LHCN-M2 (cell line): ENCODE measurements at regions not wholly inside any gene's neighbourhood (a gene's known extent, or its start where the extent isn't known, plus 50 kb on each side); places are given as distances from the start of the nearest gene placed in this dataset.
"Not testable (repeated sequence)": the region's sequence is repeated elsewhere in the genome, so short reads cannot be mapped to it uniquely, and the experiment has no call there.

Experiments
- DNase-seq: peaks from one replicate; pipeline ENCODE4 v3.0.0-alpha.2; 2012; ENCODE audit warnings: low read depth

- no peak for DNase-seq
Measured at GRCh38 chr7:20839196-20839735, 52.6 kb upstream of the SP8 start.

- DNase-seq, result no peak
Measured at GRCh38 chr7:20839987-20840386, 53.3 kb upstream of the SP8 start.

GRCh38 chr7:20846791-20847190 is 60.1 kb upstream of the SP8 start:
- no peak for DNase-seq

- no peak for DNase-seq
Measured at GRCh38 chr7:20858951-20859350, 72.3 kb upstream of the SP8 start.

- no peak for DNase-seq
Measured at GRCh38 chr7:20861468-20861867, 74.8 kb upstream of the SP8 start.

GRCh38 chr7:20862554-20862953 is 75.9 kb upstream of the SP8 start:
- no peak for DNase-seq

- DNase-seq, result no peak
Measured at GRCh38 chr7:20864221-20864620, 77.5 kb upstream of the SP8 start.

GRCh38 chr7:20865684-20866083 is 79.0 kb upstream of the SP8 start:
- DNase-seq, result no peak

- no peak for DNase-seq
Measured at GRCh38 chr7:20870977-20871376, 84.3 kb upstream of the SP8 start.

- no peak for DNase-seq
Measured at GRCh38 chr7:20892776-20893175, 106.1 kb upstream of the SP8 start.

- DNase-seq, result no peak
Measured at GRCh38 chr7:20894806-20895205, 108.1 kb upstream of the SP8 start.

- no peak for DNase-seq
Measured at GRCh38 chr7:20895563-20895962, 108.9 kb upstream of the SP8 start.

GRCh38 chr7:20896996-20897395 is 110.3 kb upstream of the SP8 start:
- no peak for DNase-seq

- no peak for DNase-seq
Measured at GRCh38 chr7:20906801-20907453, 120.2 kb upstream of the SP8 start.

- no peak for DNase-seq
Measured at GRCh38 chr7:20911081-20911480, 124.4 kb upstream of the SP8 start.

- DNase-seq, result no peak
Measured at GRCh38 chr7:20913853-20914252, 127.2 kb upstream of the SP8 start.

- DNase-seq, result no peak
Measured at GRCh38 chr7:20916311-20916710, 129.6 kb upstream of the SP8 start.

GRCh38 chr7:20917603-20918002 is 130.9 kb upstream of the SP8 start:
- no peak for DNase-seq

- DNase-seq, result no peak
Measured at GRCh38 chr7:20918156-20918555, 131.5 kb upstream of the SP8 start.

GRCh38 chr7:20927178-20927577 is 140.5 kb upstream of the SP8 start:
- DNase-seq, result not testable (repeated sequence)

GRCh38 chr7:20927976-20928375 is 141.3 kb upstream of the SP8 start:
- no peak for DNase-seq

GRCh38 chr7:20929199-20929598 is 142.5 kb upstream of the SP8 start:
- no peak for DNase-seq

GRCh38 chr7:20931739-20932138 is 145.1 kb upstream of the SP8 start:
- DNase-seq, result no peak
